IPS-18a (cell line): ENCODE measurements at regions not wholly inside any gene's neighbourhood (a gene's known extent, or its start where the extent isn't known, plus 50 kb on each side); places are given as distances from the start of the nearest gene placed in this dataset.
"Not testable (repeated sequence)": the region's sequence is repeated elsewhere in the genome, so short reads cannot be mapped to it uniquely, and the experiment has no call there.

Source experiments
- H3K27ac ChIP-seq: one replicate; pipeline ENCODE4 v1.5.1; 2013; ENCODE audit warnings: low read length
- H3K27me3 ChIP-seq: one replicate; pipeline ENCODE4 v1.6.1; 2013; ENCODE audit warnings: mild to moderate bottlenecking, low read length; ENCODE audit not compliant: control insufficient read depth, insufficient read depth
- H3K36me3 ChIP-seq: one replicate; pipeline ENCODE4 v1.6.1; 2013; ENCODE audit warnings: low read depth, low read length; ENCODE audit not compliant: control insufficient read depth
- H3K4me1 ChIP-seq: one replicate; pipeline ENCODE4 v1.6.1; 2013; ENCODE audit warnings: low read depth, low read length; ENCODE audit not compliant: control insufficient read depth
- H3K4me3 ChIP-seq: one replicate; pipeline ENCODE4 v1.5.1; 2013; ENCODE audit warnings: low read length
- H3K9ac ChIP-seq: one replicate; pipeline ENCODE4 v1.6.1; 2013; ENCODE audit warnings: mild to moderate bottlenecking, low read length, moderate library complexity
- H3K9me3 ChIP-seq: one replicate; pipeline ENCODE4 v1.6.1; 2013; ENCODE audit warnings: low read depth, low read length; ENCODE audit not compliant: control insufficient read depth

- Histone ChIP-seq H3K27ac (no peak overlapping the region), H3K9ac (no peak overlapping the region), H3K9me3 (peaks cover 14% of the 10 kb centered on the region), H3K4me1 (no peaks in the 10 kb centered on the region), H3K4me3 (no peak overlapping the region), H3K36me3 (no peaks in the 10 kb centered on the region), H3K27me3 (no peaks in the 10 kb centered on the region)
Observed at GRCh38 chrX:148080593-148080992, 99.5 kb downstream of the FMR1NB start.

- no peak overlapping the region for H3K27ac ChIP-seq
- no peaks in the 10 kb centered on the region for H3K36me3 ChIP-seq
- no peak overlapping the region for H3K4me3 ChIP-seq
- H3K9me3 ChIP-seq = peaks cover 18% of the 10 kb centered on the region
- H3K9ac ChIP-seq = no peak overlapping the region
- no peaks in the 10 kb centered on the region for H3K4me1 ChIP-seq
- H3K27me3 ChIP-seq = no peaks in the 10 kb centered on the region
Observed at GRCh38 chrX:148084611-148085010, 103.5 kb downstream of the FMR1NB start.

GRCh38 chrX:148120151-148120550, 139.0 kb downstream of the FMR1NB start:
- no peaks in the 10 kb centered on the region for H3K36me3 ChIP-seq
- H3K27me3 ChIP-seq = no peaks in the 10 kb centered on the region
- H3K27ac ChIP-seq = no peak overlapping the region
- no peaks in the 10 kb centered on the region for H3K4me1 ChIP-seq
- H3K4me3 ChIP-seq = no peak overlapping the region
- H3K9me3 ChIP-seq = peaks cover 18% of the 10 kb centered on the region
- no peak overlapping the region for H3K9ac ChIP-seq

GRCh38 chrX:148120999-148121623, 140.0 kb downstream of the FMR1NB start:
- H3K4me3 ChIP-seq = no peak overlapping the region
- peaks cover 18% of the 10 kb centered on the region for H3K9me3 ChIP-seq
- no peak overlapping the region for H3K9ac ChIP-seq
- no peaks in the 10 kb centered on the region for H3K36me3 ChIP-seq
- no peak overlapping the region for H3K27ac ChIP-seq
- no peaks in the 10 kb centered on the region for H3K4me1 ChIP-seq
- H3K27me3 ChIP-seq = no peaks in the 10 kb centered on the region

- not testable (repeated sequence) for H3K36me3 ChIP-seq, H3K4me1 ChIP-seq, H3K9ac ChIP-seq, H3K4me3 ChIP-seq, H3K9me3 ChIP-seq, H3K27me3 ChIP-seq, H3K27ac ChIP-seq
Observed at GRCh38 chrX:148128872-148129505, 147.9 kb downstream of the FMR1NB start.

- Histone ChIP-seq H3K36me3 (no peaks in the 10 kb centered on the region), H3K9ac (no peak overlapping the region), H3K27ac (no peak overlapping the region), H3K4me3 (no peak overlapping the region), H3K9me3 (peaks cover 13% of the 10 kb centered on the region), H3K4me1 (no peaks in the 10 kb centered on the region), H3K27me3 (no peaks in the 10 kb centered on the region)
Observed at GRCh38 chrX:148133105-148133725, 152.1 kb downstream of the FMR1NB start.

GRCh38 chrX:148134578-148134977, 153.4 kb downstream of the FMR1NB start:
- Histone ChIP-seq H3K4me3 (no peak overlapping the region), H3K9me3 (peaks cover 12% of the 10 kb centered on the region), H3K27me3 (no peaks in the 10 kb centered on the region), H3K9ac (no peak overlapping the region), H3K4me1 (no peaks in the 10 kb centered on the region), H3K27ac (no peak overlapping the region), H3K36me3 (no peaks in the 10 kb centered on the region)

- no peaks in the 10 kb centered on the region for H3K4me1 ChIP-seq
- peaks cover 5% of the 10 kb centered on the region for H3K9me3 ChIP-seq
- no peaks in the 10 kb centered on the region for H3K36me3 ChIP-seq
- no peak overlapping the region for H3K27ac ChIP-seq
- no peak overlapping the region for H3K9ac ChIP-seq
- no peaks in the 10 kb centered on the region for H3K27me3 ChIP-seq
- H3K4me3 ChIP-seq = no peak overlapping the region
Observed at GRCh38 chrX:148135738-148136137, 154.6 kb downstream of the FMR1NB start.

GRCh38 chrX:148146121-148146520, 165.0 kb downstream of the FMR1NB start:
- Histone ChIP-seq H3K27ac (no peak overlapping the region), H3K4me1 (no peaks in the 10 kb centered on the region), H3K36me3 (no peaks in the 10 kb centered on the region), H3K9me3 (peaks cover 23% of the 10 kb centered on the region), H3K4me3 (no peak overlapping the region), H3K9ac (no peak overlapping the region), H3K27me3 (no peaks in the 10 kb centered on the region)

- H3K27ac ChIP-seq = no peak overlapping the region
- no peaks in the 10 kb centered on the region for H3K27me3 ChIP-seq
- H3K4me3 ChIP-seq = no peak overlapping the region
- H3K9ac ChIP-seq = no peak overlapping the region
- no peaks in the 10 kb centered on the region for H3K4me1 ChIP-seq
- H3K9me3 ChIP-seq = peaks cover 11% of the 10 kb centered on the region
- no peaks in the 10 kb centered on the region for H3K36me3 ChIP-seq
Observed at GRCh38 chrX:148156986-148157385, 175.8 kb downstream of the FMR1NB start.

GRCh38 chrX:148159796-148160195, 178.7 kb downstream of the FMR1NB start:
- H3K4me3 ChIP-seq = no peak overlapping the region
- no peaks in the 10 kb centered on the region for H3K4me1 ChIP-seq
- H3K27me3 ChIP-seq = no peaks in the 10 kb centered on the region
- H3K36me3 ChIP-seq = no peaks in the 10 kb centered on the region
- no peak overlapping the region for H3K9ac ChIP-seq
- no peak overlapping the region for H3K27ac ChIP-seq
- peaks cover 14% of the 10 kb centered on the region for H3K9me3 ChIP-seq

- H3K4me3 ChIP-seq = no peak overlapping the region
- no peaks in the 10 kb centered on the region for H3K4me1 ChIP-seq
- no peaks in the 10 kb centered on the region for H3K27me3 ChIP-seq
- no peak overlapping the region for H3K9ac ChIP-seq
- H3K27ac ChIP-seq = no peak overlapping the region
- H3K9me3 ChIP-seq = peaks cover 13% of the 10 kb centered on the region
- H3K36me3 ChIP-seq = no peaks in the 10 kb centered on the region
Observed at GRCh38 chrX:148161701-148162100, 180.6 kb downstream of the FMR1NB start.
